Mesendoderm (in vitro differentiated cells): ENCODE measurements at regions not wholly inside any gene's neighbourhood (a gene's known extent, or its start where the extent isn't known, plus 50 kb on each side); places are given as distances from the start of the nearest gene placed in this dataset.

Experiments
- DNase-seq: peaks from one replicate; pipeline ENCODE4 v3.0.0; 2013
- H2AK5ac ChIP-seq: 2 replicates; pipeline ENCODE4 v1.6.1; 2013; ENCODE audit warnings: low read length, inconsistent platforms
- H2BK120ac ChIP-seq: 2 replicates; pipeline ENCODE4 v1.6.1; 2013; ENCODE audit warnings: low read depth, mild to moderate bottlenecking, low read length, moderate library complexity, mixed read lengths
- H2BK15ac ChIP-seq: replicated peaks from 2 replicates; pipeline ENCODE4 v1.6.1; 2013; ENCODE audit warnings: low read depth, mild to moderate bottlenecking, moderate library complexity
- H2BK5ac ChIP-seq: 2 replicates; pipeline ENCODE4 v1.6.1; 2013; ENCODE audit warnings: low read length, inconsistent platforms
- H3K18ac ChIP-seq: 2 replicates; pipeline ENCODE4 v1.6.1; 2013; ENCODE audit warnings: mild to moderate bottlenecking, low read length, mixed read lengths
- H3K23ac ChIP-seq: one replicate; pipeline ENCODE4 v1.6.1; 2013; ENCODE audit warnings: low read length
- H3K27ac ChIP-seq: 2 replicates; pipeline ENCODE4 v1.5.1; 2013; ENCODE audit warnings: low read depth, mild to moderate bottlenecking, inconsistent platforms, low read length, moderate library complexity
- H3K27me3 ChIP-seq: 2 replicates; pipeline ENCODE4 v1.6.1; 2013; ENCODE audit warnings: low read length, control low read depth, mild to moderate bottlenecking, inconsistent platforms; ENCODE audit not compliant: insufficient read depth, poor library complexity
- H3K36me3 ChIP-seq: 2 replicates; pipeline ENCODE4 v1.6.1; 2013; ENCODE audit warnings: low read length, inconsistent platforms; ENCODE audit not compliant: control insufficient read depth, insufficient read depth
- H3K4ac ChIP-seq: one replicate; pipeline ENCODE4 v1.6.1; 2013; ENCODE audit warnings: low read depth, mild to moderate bottlenecking, low read length, moderate library complexity
- H3K4me1 ChIP-seq: 2 replicates; pipeline ENCODE4 v1.6.1; 2013; ENCODE audit warnings: low read depth, low read length, inconsistent platforms; ENCODE audit not compliant: control insufficient read depth
- H3K4me2 ChIP-seq: 2 replicates; pipeline ENCODE4 v1.6.1; 2013; ENCODE audit warnings: low read length
- H3K4me3 ChIP-seq: 2 replicates; pipeline ENCODE4 v1.5.1; 2013; ENCODE audit warnings: mild to moderate bottlenecking, low read length
- H3K56ac ChIP-seq: one replicate; pipeline ENCODE4 v1.6.1; 2013; ENCODE audit warnings: low read length
- H3K79me1 ChIP-seq: 2 replicates; pipeline ENCODE4 v1.6.1; 2013; ENCODE audit warnings: low read length, inconsistent platforms
- H3K79me2 ChIP-seq: 2 replicates; pipeline ENCODE4 v1.6.1; 2013; ENCODE audit warnings: mild to moderate bottlenecking, low read length; ENCODE audit not compliant: control insufficient read depth, insufficient read depth
- H3K9ac ChIP-seq: 2 replicates; pipeline ENCODE4 v1.6.1; 2013; ENCODE audit warnings: low read length, inconsistent platforms
- H4K5ac ChIP-seq: one replicate; pipeline ENCODE4 v1.6.1; 2013; ENCODE audit warnings: low read length
- H4K8ac ChIP-seq: one replicate; pipeline ENCODE4 v1.6.1; 2013; ENCODE audit warnings: low read depth, mild to moderate bottlenecking, control low read depth, low read length, moderate library complexity
- WGBS: extraction: QIAGEN DNeasy Blood & Tissue Kit; methylation state at CpG from one replicate; pipeline ENCODE4 v1.1.7; 2013; ENCODE audit warnings: low lambda C conversion rate, missing lambda C conversion rate; ENCODE audit not compliant: insufficient coverage; ENCODE audit errors: extremely low coverage; 5-methylcytosine and 5-hydroxymethylcytosine counted together

GRCh38 chr18:1222880-1223279 lies 318.2 kb downstream of the ADCYAP1 start:
- Histone ChIP-seq H2BK5ac (no peak overlapping the region), H3K4me3 (no peak overlapping the region), H3K18ac (no peak overlapping the region), H3K79me2 (no peaks in the 10 kb centered on the region), H3K79me1 (no peaks in the 10 kb centered on the region), H2BK120ac (no peak overlapping the region), H3K23ac (no peak overlapping the region), H3K56ac (no peak overlapping the region), H3K9ac (no peak overlapping the region), H3K4me1 (no peaks in the 10 kb centered on the region), H2BK15ac (no peak overlapping the region), H2AK5ac (no peak overlapping the region), H4K8ac (no peak overlapping the region), H3K4me2 (no peak overlapping the region), H3K4ac (no peak overlapping the region), H3K36me3 (no peaks in the 10 kb centered on the region), H3K27me3 (no peaks in the 10 kb centered on the region), H3K27ac (no peak overlapping the region), H4K5ac (no peak overlapping the region)
- WGBS, result no CpG with 5 or more reads among the region's 2 CpGs
- DNase-seq, result no peak

- H3K27me3 ChIP-seq, result no peaks in the 10 kb centered on the region
- H3K4me1 ChIP-seq, result no peaks in the 10 kb centered on the region
- H3K56ac ChIP-seq, result no peak overlapping the region
- H4K5ac ChIP-seq, result no peak overlapping the region
- no peak overlapping the region for H3K23ac ChIP-seq
- no peak overlapping the region for H3K9ac ChIP-seq
- no peak overlapping the region for H3K4me2 ChIP-seq
- H3K18ac ChIP-seq, result no peak overlapping the region
- no peak overlapping the region for H2BK15ac ChIP-seq
- no peak overlapping the region for H2AK5ac ChIP-seq
- no peak overlapping the region for H2BK5ac ChIP-seq
- H2BK120ac ChIP-seq, result no peak overlapping the region
- H3K36me3 ChIP-seq, result no peaks in the 10 kb centered on the region
- WGBS, result no CpG with 5 or more reads among the region's 4 CpGs
- no peak overlapping the region for H3K4ac ChIP-seq
- no peaks in the 10 kb centered on the region for H3K79me2 ChIP-seq
- no peak overlapping the region for H3K4me3 ChIP-seq
- H3K27ac ChIP-seq, result no peak overlapping the region
- DNase-seq, result no peak
- H4K8ac ChIP-seq, result no peak overlapping the region
- H3K79me1 ChIP-seq, result no peaks in the 10 kb centered on the region
Observed at GRCh38 chr18:1227025-1227424, 322.4 kb downstream of the ADCYAP1 start.

GRCh38 chr18:1229634-1230033 lies 325.0 kb downstream of the ADCYAP1 start:
- Histone ChIP-seq H4K8ac (no peak overlapping the region), H3K36me3 (no peaks in the 10 kb centered on the region), H2AK5ac (no peak overlapping the region), H3K27me3 (no peaks in the 10 kb centered on the region), H3K18ac (no peak overlapping the region), H3K4me3 (no peak overlapping the region), H4K5ac (no peak overlapping the region), H3K4me1 (no peaks in the 10 kb centered on the region), H2BK120ac (no peak overlapping the region), H3K4ac (no peak overlapping the region), H3K4me2 (no peak overlapping the region), H2BK5ac (no peak overlapping the region), H3K23ac (no peak overlapping the region), H3K27ac (no peak overlapping the region), H3K79me1 (no peaks in the 10 kb centered on the region), H3K79me2 (no peaks in the 10 kb centered on the region), H2BK15ac (no peak overlapping the region), H3K56ac (no peak overlapping the region), H3K9ac (no peak overlapping the region)
- WGBS, result no CpG with 5 or more reads among the region's 2 CpGs
- no peak for DNase-seq

GRCh38 chr18:1232867-1233266 lies 328.2 kb downstream of the ADCYAP1 start:
- no peak for DNase-seq
- no peak overlapping the region for H4K8ac ChIP-seq
- H3K23ac ChIP-seq, result no peak overlapping the region
- no peak overlapping the region for H2BK5ac ChIP-seq
- H2AK5ac ChIP-seq, result no peak overlapping the region
- H3K79me2 ChIP-seq, result no peaks in the 10 kb centered on the region
- H3K4ac ChIP-seq, result no peak overlapping the region
- no peaks in the 10 kb centered on the region for H3K79me1 ChIP-seq
- no peak overlapping the region for H2BK15ac ChIP-seq
- H3K36me3 ChIP-seq, result no peaks in the 10 kb centered on the region
- no peak overlapping the region for H3K4me3 ChIP-seq
- no peak overlapping the region for H3K9ac ChIP-seq
- H3K27ac ChIP-seq, result no peak overlapping the region
- no peak overlapping the region for H4K5ac ChIP-seq
- no peak overlapping the region for H2BK120ac ChIP-seq
- H3K4me1 ChIP-seq, result no peaks in the 10 kb centered on the region
- no peak overlapping the region for H3K18ac ChIP-seq
- no peaks in the 10 kb centered on the region for H3K27me3 ChIP-seq
- no peak overlapping the region for H3K4me2 ChIP-seq
- no peak overlapping the region for H3K56ac ChIP-seq

GRCh38 chr18:1240701-1241100 lies 336.0 kb downstream of the ADCYAP1 start:
- H3K4me3 ChIP-seq, result no peak overlapping the region
- H3K27me3 ChIP-seq, result no peaks in the 10 kb centered on the region
- H3K18ac ChIP-seq, result no peak overlapping the region
- H3K4me2 ChIP-seq, result no peak overlapping the region
- H4K5ac ChIP-seq, result no peak overlapping the region
- WGBS, result no CpG with 5 or more reads among the region's 4 CpGs
- H3K4ac ChIP-seq, result no peak overlapping the region
- H2BK5ac ChIP-seq, result no peak overlapping the region
- H3K79me1 ChIP-seq, result no peaks in the 10 kb centered on the region
- H2BK120ac ChIP-seq, result no peak overlapping the region
- H3K56ac ChIP-seq, result no peak overlapping the region
- H3K9ac ChIP-seq, result no peak overlapping the region
- no peak overlapping the region for H4K8ac ChIP-seq
- DNase-seq, result no peak
- H3K23ac ChIP-seq, result no peak overlapping the region
- H3K4me1 ChIP-seq, result no peaks in the 10 kb centered on the region
- no peak overlapping the region for H3K27ac ChIP-seq
- H2AK5ac ChIP-seq, result no peak overlapping the region
- no peak overlapping the region for H2BK15ac ChIP-seq
- H3K36me3 ChIP-seq, result no peaks in the 10 kb centered on the region
- H3K79me2 ChIP-seq, result no peaks in the 10 kb centered on the region

- WGBS, result no CpG with 5 or more reads among the region's 3 CpGs
- H3K36me3 ChIP-seq, result no peaks in the 10 kb centered on the region
- DNase-seq, result no peak
- no peak overlapping the region for H3K4ac ChIP-seq
- no peak overlapping the region for H4K5ac ChIP-seq
- no peak overlapping the region for H3K56ac ChIP-seq
- no peaks in the 10 kb centered on the region for H3K79me2 ChIP-seq
- H3K27me3 ChIP-seq, result no peaks in the 10 kb centered on the region
- H3K27ac ChIP-seq, result no peak overlapping the region
- H2BK15ac ChIP-seq, result no peak overlapping the region
- H3K23ac ChIP-seq, result no peak overlapping the region
- H3K4me2 ChIP-seq, result no peak overlapping the region
- no peaks in the 10 kb centered on the region for H3K4me1 ChIP-seq
- no peak overlapping the region for H3K18ac ChIP-seq
- no peak overlapping the region for H3K9ac ChIP-seq
- H3K4me3 ChIP-seq, result no peak overlapping the region
- H3K79me1 ChIP-seq, result no peaks in the 10 kb centered on the region
- no peak overlapping the region for H2AK5ac ChIP-seq
- H4K8ac ChIP-seq, result no peak overlapping the region
- no peak overlapping the region for H2BK120ac ChIP-seq
- no peak overlapping the region for H2BK5ac ChIP-seq
Observed at GRCh38 chr18:1244397-1245122, 339.9 kb downstream of the ADCYAP1 start.
